Activated CD4-positive, alpha-beta memory T cell treated with anti-CD3 and anti-CD28 coated beads, Interleukin-2, amount 10 ng/mL, durations not matched to agents 7 days and 5 days (primary cell): ENCODE measurements at regions not wholly inside any gene's neighbourhood (a gene's known extent, or its start where the extent isn't known, plus 50 kb on each side); places are given as distances from the start of the nearest gene placed in this dataset.

Source experiments
- CTCF ChIA-PET: fragments of 350-600 bp; sonication (Branson Sonifier 250); formaldehyde crosslinking; loops from one replicate; lab custom pipeline; 2021; ENCODE audit warnings: antibody characterized with exemption, inconsistent platforms; lab: Charles Lee
- POLR2A ChIA-PET: fragments of 350-600 bp; sonication (Branson Sonifier 250); formaldehyde crosslinking; loops from one replicate; lab custom pipeline; 2021; ENCODE audit warnings: antibody characterized with exemption; lab: Charles Lee
- DNase-seq: peaks from one replicate; pipeline ENCODE4 v3.0.0-alpha.2; 2020
- H3K27ac Mint-ChIP-seq: one replicate; pipeline ENCODE4 v1.8.0; 2021; ENCODE audit warnings: mild to moderate bottlenecking, mixed read lengths
- H3K27me3 Mint-ChIP-seq: one replicate; pipeline ENCODE4 v1.8.0; 2021; ENCODE audit warnings: mixed read lengths
- H3K36me3 Mint-ChIP-seq: one replicate; pipeline ENCODE4 v1.8.0; 2021; ENCODE audit warnings: low read depth, mixed read lengths
- H3K4me1 Mint-ChIP-seq: one replicate; pipeline ENCODE4 v1.8.0; 2021; ENCODE audit warnings: mixed read lengths
- H3K4me3 Mint-ChIP-seq: one replicate; pipeline ENCODE4 v1.8.0; 2021; ENCODE audit warnings: mild to moderate bottlenecking, mixed read lengths
- H3K9me3 Mint-ChIP-seq: one replicate; pipeline ENCODE4 v1.8.0; 2021; ENCODE audit warnings: mixed read lengths

- H3K27me3 Mint-ChIP-seq = peaks cover 4% of the 10 kb centered on the region
- CTCF ChIA-PET = interaction anchor here (1.1 kb wide), 1 partner anchor 11 kb away, joined by 3 read pairs; no protein-coding TSS in a partner anchor
- no peak overlapping the region for H3K27ac Mint-ChIP-seq
- no peak overlapping the region for H3K4me3 Mint-ChIP-seq
- no peak for DNase-seq
- H3K4me1 Mint-ChIP-seq = no peaks in the 10 kb centered on the region
- no peaks in the 10 kb centered on the region for H3K36me3 Mint-ChIP-seq
- no peaks in the 10 kb centered on the region for H3K9me3 Mint-ChIP-seq
- POLR2A ChIA-PET = no interaction called here
Observed at GRCh38 chr16:9262941-9263715, 171.7 kb downstream of the HAPSTR1 start.

GRCh38 chr16:9264067-9264466, 172.6 kb downstream of the HAPSTR1 start:
- Mint-ChIP-seq H3K4me1 (no peaks in the 10 kb centered on the region), H3K27me3 (peaks cover 4% of the 10 kb centered on the region), H3K27ac (no peak overlapping the region), H3K36me3 (no peaks in the 10 kb centered on the region), H3K9me3 (no peaks in the 10 kb centered on the region), H3K4me3 (no peak overlapping the region)
- ChIA-PET POLR2A (no interaction called here), CTCF (no interaction called here)
- DNase-seq = no peak

DNA sequence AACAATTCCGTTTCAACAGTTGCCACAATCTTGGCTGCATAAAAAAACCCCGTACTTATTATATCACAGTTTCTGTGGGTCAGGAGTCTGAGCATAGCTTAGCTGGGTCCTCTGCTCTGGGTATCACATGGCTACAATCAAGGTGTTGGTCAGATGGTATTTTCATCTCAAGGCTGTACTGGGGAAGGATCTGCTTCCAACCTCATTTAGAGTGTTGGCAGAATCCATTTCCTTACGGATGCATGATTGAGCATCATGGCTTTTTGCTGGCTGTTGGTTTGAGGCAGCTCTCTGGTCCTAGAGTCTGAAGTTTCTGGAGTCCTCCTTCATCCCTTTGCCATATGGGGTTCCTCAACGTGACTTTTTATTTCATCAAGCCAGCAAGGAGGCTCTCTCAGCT, 177.0 kb downstream of the HAPSTR1 start:
- Mint-ChIP-seq H3K36me3 (no peaks in the 10 kb centered on the region), H3K27me3 (peaks cover 4% of the 10 kb centered on the region), H3K27ac (no peak overlapping the region), H3K4me3 (no peak overlapping the region), H3K9me3 (no peaks in the 10 kb centered on the region), H3K4me1 (no peaks in the 10 kb centered on the region)
- no peak for DNase-seq
- CTCF ChIA-PET = no interaction called here
- POLR2A ChIA-PET = no interaction called here

DNA sequence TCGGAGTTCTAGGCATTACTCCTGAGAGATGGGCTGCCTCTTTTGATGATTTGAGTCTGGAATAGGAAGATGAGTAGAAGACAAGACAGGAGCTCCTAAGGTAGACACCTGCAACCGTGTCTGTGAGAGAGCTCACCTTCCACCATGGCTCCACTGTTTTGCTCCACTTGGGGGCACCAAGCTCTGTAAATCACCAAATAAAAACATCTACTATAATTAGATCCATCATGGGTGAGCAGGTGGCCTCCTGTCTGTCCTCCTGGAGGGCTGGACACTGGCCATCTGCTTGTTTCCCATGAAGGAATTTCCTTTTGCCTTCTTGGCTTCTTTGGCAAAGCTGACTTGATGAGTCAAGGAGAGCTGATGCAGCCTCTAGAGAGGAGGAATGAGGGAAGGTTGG, 179.0 kb downstream of the HAPSTR1 start:
- H3K27me3 Mint-ChIP-seq = no peaks in the 10 kb centered on the region
- CTCF ChIA-PET = interaction anchor here (2.1 kb wide), 1 partner anchor 15 kb away, joined by 6 read pairs; no protein-coding TSS in a partner anchor
- no peak overlapping the region for H3K27ac Mint-ChIP-seq
- H3K4me1 Mint-ChIP-seq = no peaks in the 10 kb centered on the region
- POLR2A ChIA-PET = no interaction called here
- H3K9me3 Mint-ChIP-seq = peaks cover 1% of the 10 kb centered on the region
- no peak overlapping the region for H3K4me3 Mint-ChIP-seq
- DNase-seq = no peak
- no peaks in the 10 kb centered on the region for H3K36me3 Mint-ChIP-seq

DNA sequence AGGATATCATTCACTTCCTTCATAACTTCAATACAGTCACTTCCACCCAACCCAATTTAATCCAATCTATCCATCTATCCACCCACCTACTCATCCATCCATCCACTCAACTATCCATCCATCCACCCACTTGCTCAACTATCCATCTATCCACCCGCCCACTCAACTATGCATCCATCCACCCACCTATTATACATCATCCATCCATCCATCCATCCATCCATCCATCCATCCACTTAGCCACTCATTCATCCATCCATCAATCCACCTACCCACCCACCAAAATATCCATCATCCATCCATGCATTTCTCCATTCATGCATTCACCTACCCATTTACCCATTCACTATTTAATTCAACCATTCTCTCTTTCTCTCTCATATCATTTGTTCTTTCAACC, 179.5 kb downstream of the HAPSTR1 start:
- CTCF ChIA-PET = interaction anchor here (2.1 kb wide), 1 partner anchor 15 kb away, joined by 6 read pairs; no protein-coding TSS in a partner anchor

GRCh38 chr16:9271841-9272240, 180.4 kb downstream of the HAPSTR1 start:
- Mint-ChIP-seq H3K9me3 (peaks cover 1% of the 10 kb centered on the region), H3K27me3 (no peaks in the 10 kb centered on the region), H3K36me3 (no peaks in the 10 kb centered on the region), H3K27ac (no peak overlapping the region), H3K4me3 (no peak overlapping the region), H3K4me1 (no peaks in the 10 kb centered on the region)
- no peak for DNase-seq
- POLR2A ChIA-PET = no interaction called here
- CTCF ChIA-PET = interaction anchor here (2.1 kb wide), 1 partner anchor 16 kb away, joined by 6 read pairs; no protein-coding TSS in a partner anchor

More for the DNA sequence above, 179.5 kb downstream of the HAPSTR1 start:
- Mint-ChIP-seq H3K36me3 (no peaks in the 10 kb centered on the region), H3K27ac (no peak overlapping the region), H3K4me3 (no peak overlapping the region), H3K27me3 (no peaks in the 10 kb centered on the region), H3K9me3 (peaks cover 1% of the 10 kb centered on the region), H3K4me1 (no peaks in the 10 kb centered on the region)
- DNase-seq = no peak
- POLR2A ChIA-PET = no interaction called here

DNA sequence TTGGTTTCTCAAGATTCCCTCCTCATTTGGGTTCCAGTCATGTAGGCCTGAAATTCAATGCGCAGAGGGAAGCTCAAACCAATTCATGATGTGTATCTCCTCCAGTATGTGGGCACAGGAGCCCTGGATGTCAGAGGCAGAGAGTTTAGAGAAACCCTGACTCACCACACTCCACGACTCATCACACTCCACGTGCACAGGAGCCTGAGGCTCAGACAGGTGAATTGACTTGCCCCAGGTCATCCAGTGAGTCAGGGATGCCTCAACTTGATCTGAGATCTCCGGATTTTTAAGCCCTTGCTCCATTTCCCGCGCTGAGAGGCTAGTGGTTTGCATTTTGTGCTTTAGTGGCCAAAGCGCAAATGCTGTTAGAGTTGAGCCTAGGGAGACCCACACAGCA, 183.9 kb downstream of the HAPSTR1 start:
- Mint-ChIP-seq H3K27me3 (no peaks in the 10 kb centered on the region), H3K4me3 (no peak overlapping the region), H3K9me3 (peaks cover 1% of the 10 kb centered on the region), H3K27ac (no peak overlapping the region), H3K36me3 (no peaks in the 10 kb centered on the region), H3K4me1 (no peaks in the 10 kb centered on the region)
- no peak for DNase-seq
- ChIA-PET CTCF (no interaction called here), POLR2A (no interaction called here)

DNA sequence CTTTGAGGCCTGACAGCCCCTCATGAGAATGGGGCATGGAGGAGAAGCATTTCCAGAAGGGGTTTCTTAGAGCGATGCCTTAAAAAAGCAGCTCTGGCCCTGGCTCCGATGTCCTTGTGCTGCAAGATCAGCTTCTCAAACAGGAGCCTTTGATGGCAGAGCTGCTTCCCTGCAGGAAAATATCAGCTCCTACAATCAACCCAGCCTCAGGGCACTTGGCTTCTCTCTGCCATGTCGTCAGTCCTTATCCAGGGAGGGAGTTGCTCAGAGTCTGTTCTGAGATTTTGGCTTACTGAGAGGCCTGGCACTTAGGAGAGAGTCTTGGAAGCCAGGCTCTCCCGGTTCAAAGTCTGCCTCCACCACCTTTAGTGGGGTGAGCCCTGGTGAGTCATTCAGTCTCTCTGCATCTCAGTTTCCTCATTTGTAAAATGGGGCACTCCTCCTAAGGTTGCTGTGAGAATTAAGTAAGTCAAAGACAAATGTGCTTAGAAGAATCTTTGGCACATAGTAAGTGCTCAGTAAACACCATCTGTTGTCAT, 184.4 kb downstream of the HAPSTR1 start:
- ChIA-PET POLR2A (no interaction called here), CTCF (no interaction called here)
- Mint-ChIP-seq H3K9me3 (peaks cover 1% of the 10 kb centered on the region), H3K27me3 (no peaks in the 10 kb centered on the region), H3K4me1 (no peaks in the 10 kb centered on the region), H3K36me3 (no peaks in the 10 kb centered on the region), H3K4me3 (no peak overlapping the region), H3K27ac (no peak overlapping the region)
- no peak for DNase-seq

- ChIA-PET CTCF (no interaction called here), POLR2A (no interaction called here)
- H3K4me3 Mint-ChIP-seq = no peak overlapping the region
- H3K9me3 Mint-ChIP-seq = peaks cover under 1% of the 10 kb centered on the region
- no peaks in the 10 kb centered on the region for H3K27me3 Mint-ChIP-seq
- H3K4me1 Mint-ChIP-seq = no peaks in the 10 kb centered on the region
- DNase-seq = no peak
- H3K27ac Mint-ChIP-seq = no peak overlapping the region
- no peaks in the 10 kb centered on the region for H3K36me3 Mint-ChIP-seq
Observed at GRCh38 chr16:9279291-9280068, 188.0 kb downstream of the HAPSTR1 start.

GRCh38 chr16:9280069-9280466, 188.6 kb downstream of the HAPSTR1 start:
- H3K36me3 Mint-ChIP-seq = no peaks in the 10 kb centered on the region
- POLR2A ChIA-PET = no interaction called here
- no peaks in the 10 kb centered on the region for H3K9me3 Mint-ChIP-seq

GRCh38 chr16:9286930-9287329, 195.5 kb downstream of the HAPSTR1 start:
- H3K9me3 Mint-ChIP-seq = peaks cover 6% of the 10 kb centered on the region
- no peak for DNase-seq
- peaks cover 1% of the 10 kb centered on the region for H3K27me3 Mint-ChIP-seq
- H3K36me3 Mint-ChIP-seq = no peaks in the 10 kb centered on the region
- CTCF ChIA-PET = no interaction called here
- POLR2A ChIA-PET = no interaction called here
- no peak overlapping the region for H3K27ac Mint-ChIP-seq
- no peak overlapping the region for H3K4me3 Mint-ChIP-seq
- H3K4me1 Mint-ChIP-seq = no peaks in the 10 kb centered on the region

More at GRCh38 chr16:9280069-9280466, 188.6 kb downstream of the HAPSTR1 start:
- H3K4me1 Mint-ChIP-seq = no peaks in the 10 kb centered on the region
- no peaks in the 10 kb centered on the region for H3K27me3 Mint-ChIP-seq
- no peak overlapping the region for H3K4me3 Mint-ChIP-seq
- no peak for DNase-seq
- CTCF ChIA-PET = interaction anchor here (1.7 kb wide), 1 partner anchor 24 kb away, joined by 3 read pairs; no protein-coding TSS in a partner anchor
- no peak overlapping the region for H3K27ac Mint-ChIP-seq

DNA sequence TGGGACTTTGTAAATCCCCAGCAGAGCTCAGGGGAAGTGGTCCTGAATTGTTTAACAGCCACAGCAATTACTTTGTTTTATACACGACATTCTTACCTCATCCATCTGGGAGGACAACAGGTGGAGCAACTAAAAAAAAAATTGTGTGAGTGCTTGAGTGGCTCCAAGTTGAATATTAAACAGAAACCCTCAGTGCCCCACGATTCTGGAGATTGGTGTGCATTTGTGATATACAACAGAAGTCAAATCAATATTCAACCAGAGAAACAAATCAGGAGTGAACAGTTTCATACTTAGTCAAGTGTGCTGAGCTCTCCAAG, 204.8 kb downstream of the HAPSTR1 start:
- ChIA-PET CTCF (no interaction called here), POLR2A (no interaction called here)
- Mint-ChIP-seq H3K9me3 (peaks cover 3% of the 10 kb centered on the region), H3K27ac (no peak overlapping the region), H3K36me3 (no peaks in the 10 kb centered on the region), H3K4me1 (no peaks in the 10 kb centered on the region), H3K27me3 (no peaks in the 10 kb centered on the region), H3K4me3 (no peak overlapping the region)
- no peak for DNase-seq

GRCh38 chr16:9297437-9298113, 206.1 kb downstream of the HAPSTR1 start:
- H3K27me3 Mint-ChIP-seq = no peaks in the 10 kb centered on the region
- CTCF ChIA-PET = no interaction called here
- POLR2A ChIA-PET = no interaction called here
- H3K4me3 Mint-ChIP-seq = no peak overlapping the region
- H3K27ac Mint-ChIP-seq = no peak overlapping the region
- DNase-seq = no peak
- H3K36me3 Mint-ChIP-seq = no peaks in the 10 kb centered on the region
- no peaks in the 10 kb centered on the region for H3K9me3 Mint-ChIP-seq
- no peaks in the 10 kb centered on the region for H3K4me1 Mint-ChIP-seq
